Nephron progenitor cell (in vitro differentiated cells): ENCODE measurements at regions not wholly inside any gene's neighbourhood (a gene's known extent, or its start where the extent isn't known, plus 50 kb on each side); places are given as distances from the start of the nearest gene placed in this dataset.

Source experiments
- DNase-seq: peaks from one replicate; pipeline ENCODE4 v3.0.0; 2021
- H3K27ac Mint-ChIP-seq: 2 replicates; pipeline ENCODE4 v1.8.0; 2021; ENCODE audit warnings: mild to moderate bottlenecking, moderate library complexity, mixed read lengths
- H3K27me3 Mint-ChIP-seq: 2 replicates; pipeline ENCODE4 v1.8.0; 2021; ENCODE audit warnings: mild to moderate bottlenecking, low read depth, mixed read lengths; ENCODE audit not compliant: poor library complexity
- H3K36me3 Mint-ChIP-seq: 2 replicates; pipeline ENCODE4 v1.8.0; 2021; ENCODE audit warnings: low read depth, mixed read lengths
- H3K4me1 Mint-ChIP-seq: 2 replicates; pipeline ENCODE4 v1.8.0; 2021; ENCODE audit warnings: mixed read lengths
- H3K4me3 Mint-ChIP-seq: 2 replicates; pipeline ENCODE4 v1.8.0; 2021; ENCODE audit warnings: mild to moderate bottlenecking, moderate library complexity, mixed read lengths
- H3K9me3 Mint-ChIP-seq: 2 replicates; pipeline ENCODE4 v1.8.0; 2021; ENCODE audit warnings: mild to moderate bottlenecking, moderate library complexity, mixed read lengths
- TF ChIP-seq, protein P1 (sequence below): fragments of 200-600 bp; sonication (generic); IDR thresholded peaks from 2 replicates; pipeline ENCODE4 v1.5.0; 2021; ENCODE audit warnings: antibody characterized with exemption

GRCh38 chr16:27689711-27690110 is 139.8 kb downstream of the KATNIP start:
- no peak for DNase-seq
- TF ChIP-seq, protein P1, sequence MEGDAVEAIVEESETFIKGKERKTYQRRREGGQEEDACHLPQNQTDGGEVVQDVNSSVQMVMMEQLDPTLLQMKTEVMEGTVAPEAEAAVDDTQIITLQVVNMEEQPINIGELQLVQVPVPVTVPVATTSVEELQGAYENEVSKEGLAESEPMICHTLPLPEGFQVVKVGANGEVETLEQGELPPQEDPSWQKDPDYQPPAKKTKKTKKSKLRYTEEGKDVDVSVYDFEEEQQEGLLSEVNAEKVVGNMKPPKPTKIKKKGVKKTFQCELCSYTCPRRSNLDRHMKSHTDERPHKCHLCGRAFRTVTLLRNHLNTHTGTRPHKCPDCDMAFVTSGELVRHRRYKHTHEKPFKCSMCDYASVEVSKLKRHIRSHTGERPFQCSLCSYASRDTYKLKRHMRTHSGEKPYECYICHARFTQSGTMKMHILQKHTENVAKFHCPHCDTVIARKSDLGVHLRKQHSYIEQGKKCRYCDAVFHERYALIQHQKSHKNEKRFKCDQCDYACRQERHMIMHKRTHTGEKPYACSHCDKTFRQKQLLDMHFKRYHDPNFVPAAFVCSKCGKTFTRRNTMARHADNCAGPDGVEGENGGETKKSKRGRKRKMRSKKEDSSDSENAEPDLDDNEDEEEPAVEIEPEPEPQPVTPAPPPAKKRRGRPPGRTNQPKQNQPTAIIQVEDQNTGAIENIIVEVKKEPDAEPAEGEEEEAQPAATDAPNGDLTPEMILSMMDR: no peak
- H3K27me3 Mint-ChIP-seq: no peaks in the 10 kb centered on the region
- peaks cover 8% of the 10 kb centered on the region for H3K4me1 Mint-ChIP-seq
- H3K4me3 Mint-ChIP-seq: no peak overlapping the region
- no peaks in the 10 kb centered on the region for H3K36me3 Mint-ChIP-seq
- H3K27ac Mint-ChIP-seq: no peak overlapping the region
- H3K9me3 Mint-ChIP-seq: no peaks in the 10 kb centered on the region

DNA sequence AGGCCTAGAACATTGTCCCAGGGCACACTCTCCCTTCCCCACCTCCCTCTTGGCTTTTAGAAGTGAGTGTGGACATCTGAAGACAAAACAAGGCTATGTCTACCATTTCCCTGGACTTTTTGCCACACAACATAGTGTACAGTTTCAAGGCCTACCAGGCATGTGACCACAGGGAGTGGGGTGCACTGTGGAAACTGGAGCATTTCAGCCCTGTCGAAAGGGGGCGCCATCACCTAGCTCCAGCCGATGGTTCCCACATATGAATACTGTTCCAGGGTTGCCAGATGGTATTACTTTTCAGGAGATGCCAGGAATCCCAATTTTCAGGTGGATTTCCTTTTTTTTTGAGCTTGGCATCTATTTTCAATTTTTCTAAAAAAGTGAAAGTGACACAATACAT is 140.7 kb downstream of the KATNIP start:
- no peaks in the 10 kb centered on the region for H3K9me3 Mint-ChIP-seq
- peak; percentile 41 for DNase-seq
- H3K27me3 Mint-ChIP-seq: no peaks in the 10 kb centered on the region
- peaks cover 14% of the 10 kb centered on the region for H3K4me1 Mint-ChIP-seq
- no peaks in the 10 kb centered on the region for H3K36me3 Mint-ChIP-seq
- H3K4me3 Mint-ChIP-seq: no peak overlapping the region
- no peak overlapping the region for H3K27ac Mint-ChIP-seq
- TF ChIP-seq, protein P1: peak; percentile 38

DNA sequence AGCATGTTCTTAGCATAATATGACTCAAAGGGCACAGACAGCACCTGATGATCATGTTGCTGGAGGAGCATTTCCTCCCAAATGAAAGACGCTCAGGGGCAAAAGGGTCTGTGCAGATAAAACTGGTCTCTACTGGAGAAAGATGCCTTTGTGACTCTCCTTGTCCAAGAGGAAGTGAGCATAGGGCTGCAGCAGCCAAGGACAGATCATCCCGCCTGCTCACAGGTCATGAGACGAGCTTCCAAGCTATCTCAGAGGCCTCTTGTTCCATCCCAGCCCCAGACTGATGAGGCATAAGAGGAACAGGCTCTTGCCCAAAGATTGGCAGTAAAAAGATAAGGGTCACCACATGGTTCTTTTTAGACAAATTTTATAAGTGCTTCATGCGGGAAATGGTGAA is 141.8 kb downstream of the KATNIP start:
- Mint-ChIP-seq H3K36me3 (peaks cover 4% of the 10 kb centered on the region), H3K4me3 (no peak overlapping the region), H3K4me1 (peaks cover 14% of the 10 kb centered on the region), H3K27me3 (no peaks in the 10 kb centered on the region), H3K9me3 (no peaks in the 10 kb centered on the region), H3K27ac (no peak overlapping the region)
- DNase-seq: no peak
- TF ChIP-seq, protein P1: no peak

DNA sequence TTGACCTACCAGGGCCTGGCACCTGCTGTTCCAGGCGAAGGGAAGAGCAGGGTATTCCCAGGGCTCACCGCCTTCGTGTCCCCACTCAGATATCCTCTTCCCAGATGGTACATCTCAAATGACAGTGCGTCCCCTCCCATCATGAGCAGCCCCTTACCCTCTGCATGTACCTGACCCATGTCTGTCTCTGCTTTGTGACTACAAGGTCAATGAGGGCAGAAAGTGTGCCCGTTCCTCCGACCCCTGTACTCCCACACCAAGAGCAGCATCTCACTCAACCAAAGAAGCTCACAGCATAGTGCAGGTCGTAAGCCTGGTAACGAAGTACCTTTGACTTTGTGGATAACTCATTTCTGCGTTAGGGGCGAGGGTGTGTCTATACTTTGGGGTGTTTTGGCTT is 142.6 kb downstream of the KATNIP start:
- peaks cover 14% of the 10 kb centered on the region for H3K4me1 Mint-ChIP-seq
- H3K4me3 Mint-ChIP-seq: no peak overlapping the region
- no peak for DNase-seq
- TF ChIP-seq, protein P1: no peak
- no peaks in the 10 kb centered on the region for H3K27me3 Mint-ChIP-seq
- peak overlapping the region; percentile 68 for H3K27ac Mint-ChIP-seq
- no peaks in the 10 kb centered on the region for H3K9me3 Mint-ChIP-seq
- peaks cover 4% of the 10 kb centered on the region for H3K36me3 Mint-ChIP-seq

- Mint-ChIP-seq H3K36me3 (peaks cover 8% of the 10 kb centered on the region), H3K9me3 (no peaks in the 10 kb centered on the region), H3K4me3 (no peak overlapping the region), H3K27ac (peak overlapping the region; percentile 18), H3K4me1 (peaks cover 14% of the 10 kb centered on the region), H3K27me3 (peaks cover 3% of the 10 kb centered on the region)
- TF ChIP-seq, protein P1: no peak
- DNase-seq: no peak
Measured at GRCh38 chr16:27695161-27695560, 145.2 kb downstream of the KATNIP start.

GRCh38 chr16:27698266-27698665 is 148.3 kb downstream of the KATNIP start:
- peaks cover 3% of the 10 kb centered on the region for H3K27me3 Mint-ChIP-seq
- peak; percentile 72 for DNase-seq
- no peak overlapping the region for H3K4me3 Mint-ChIP-seq
- TF ChIP-seq, protein P1: peak; percentile 52
- no peaks in the 10 kb centered on the region for H3K9me3 Mint-ChIP-seq
- H3K4me1 Mint-ChIP-seq: peaks cover 13% of the 10 kb centered on the region
- peaks cover 8% of the 10 kb centered on the region for H3K36me3 Mint-ChIP-seq
- no peak overlapping the region for H3K27ac Mint-ChIP-seq
